Lower leg skin (tissue), 3 donors: ENCODE measurements at regions not wholly inside any gene's neighbourhood (a gene's known extent, or its start where the extent isn't known, plus 50 kb on each side); places are given as distances from the start of the nearest gene placed in this dataset.
"Not testable (repeated sequence)": the region's sequence is repeated elsewhere in the genome, so short reads cannot be mapped to it uniquely, and the experiment has no call there.

Experiments
- POLR2A ChIP-seq, 2 donors: fragments of 450-650 bp; IDR thresholded peaks; one replicate each; pipeline ENCODE4 v1.6.1; 2016 to 2017; ENCODE audit warnings: antibody characterized with exemption in 2 of 2, mild to moderate bottlenecking in 1 of 2, moderate library complexity in 1 of 2
- TF ChIP-seq, protein P1 (sequence below), 3 donors: fragments of 450-650 bp; IDR thresholded peaks; one replicate each; pipeline ENCODE4 v1.5.1; 2016; ENCODE audit warnings: antibody characterized with exemption in 3 of 3, mild to moderate bottlenecking in 3 of 3, moderate library complexity in 2 of 3

DNA sequence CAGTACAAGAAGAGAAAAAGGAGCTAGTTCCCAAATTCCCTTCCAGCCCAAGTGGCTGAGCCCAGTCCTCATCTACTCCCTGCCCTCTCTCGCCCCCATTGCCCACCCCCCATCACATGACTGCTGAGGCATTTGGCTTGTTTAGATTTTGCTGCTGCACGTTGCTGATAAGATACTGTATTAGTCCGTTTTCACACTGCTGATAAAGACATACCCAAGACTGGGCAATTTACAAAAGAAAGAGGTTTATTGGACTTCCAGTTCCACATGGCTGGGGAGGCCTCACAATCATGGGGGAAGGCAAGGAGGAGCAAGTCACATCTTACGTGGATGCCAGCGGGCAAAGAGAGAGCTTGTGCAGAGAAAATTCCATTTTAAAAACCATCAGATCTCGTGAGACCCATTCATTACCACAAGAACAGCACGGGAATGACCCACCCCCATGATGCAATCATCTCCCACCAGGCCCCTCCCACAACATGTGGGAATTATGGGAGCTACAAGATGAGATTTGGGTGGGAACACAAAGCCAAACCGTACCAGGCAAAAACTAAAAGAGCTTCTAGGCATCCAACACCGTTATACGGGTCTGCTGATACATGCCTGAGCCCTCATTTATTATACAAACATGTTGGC, 243.4 kb downstream of the NUAK1 start:
- TF ChIP-seq, protein P1, sequence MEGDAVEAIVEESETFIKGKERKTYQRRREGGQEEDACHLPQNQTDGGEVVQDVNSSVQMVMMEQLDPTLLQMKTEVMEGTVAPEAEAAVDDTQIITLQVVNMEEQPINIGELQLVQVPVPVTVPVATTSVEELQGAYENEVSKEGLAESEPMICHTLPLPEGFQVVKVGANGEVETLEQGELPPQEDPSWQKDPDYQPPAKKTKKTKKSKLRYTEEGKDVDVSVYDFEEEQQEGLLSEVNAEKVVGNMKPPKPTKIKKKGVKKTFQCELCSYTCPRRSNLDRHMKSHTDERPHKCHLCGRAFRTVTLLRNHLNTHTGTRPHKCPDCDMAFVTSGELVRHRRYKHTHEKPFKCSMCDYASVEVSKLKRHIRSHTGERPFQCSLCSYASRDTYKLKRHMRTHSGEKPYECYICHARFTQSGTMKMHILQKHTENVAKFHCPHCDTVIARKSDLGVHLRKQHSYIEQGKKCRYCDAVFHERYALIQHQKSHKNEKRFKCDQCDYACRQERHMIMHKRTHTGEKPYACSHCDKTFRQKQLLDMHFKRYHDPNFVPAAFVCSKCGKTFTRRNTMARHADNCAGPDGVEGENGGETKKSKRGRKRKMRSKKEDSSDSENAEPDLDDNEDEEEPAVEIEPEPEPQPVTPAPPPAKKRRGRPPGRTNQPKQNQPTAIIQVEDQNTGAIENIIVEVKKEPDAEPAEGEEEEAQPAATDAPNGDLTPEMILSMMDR (IDR thresholded peaks at IDR 0.05), result not testable (repeated sequence)
- TF ChIP-seq POLR2A (IDR thresholded peaks at IDR 0.05), result not testable (repeated sequence)
